ENCODE measurements at regions not wholly inside any gene's neighbourhood (a gene's known extent, or its start where the extent isn't known, plus 50 kb on each side); places are given as distances from the start of the nearest gene placed in this dataset.
"Not testable (repeated sequence)": the region's sequence is repeated elsewhere in the genome, so short reads cannot be mapped to it uniquely, and the experiment has no call there.

GRCh38 chr14:104397956-104398355 is 181.6 kb upstream of the C14orf180 start:
- H3K9me3 ChIP-seq (replicated peaks; ENCODE audit: low read length): peaks cover 3% of the 10 kb centered on the region
- no peak overlapping the region for H3K4me3 ChIP-seq (ENCODE audit: low read length)
- no peak overlapping the region for H3K9ac ChIP-seq (ENCODE audit: low read depth, low read length)
- H3K4me1 ChIP-seq (ENCODE audit: control insufficient read depth, insufficient read depth, low read length): no peaks in the 10 kb centered on the region
- no peak overlapping the region for H3K4me2 ChIP-seq (ENCODE audit: low read length)
- H3K36me3 ChIP-seq (ENCODE audit: insufficient read depth, low read length): no peaks in the 10 kb centered on the region
- no peaks in the 10 kb centered on the region for H3K27me3 ChIP-seq (ENCODE audit: control insufficient read depth, insufficient read depth, low read length)

- H3K36me3 ChIP-seq (ENCODE audit: insufficient read depth, low read length): no peaks in the 10 kb centered on the region
- H3K4me1 ChIP-seq (ENCODE audit: control insufficient read depth, insufficient read depth, low read length): no peaks in the 10 kb centered on the region
- no peak overlapping the region for H3K9ac ChIP-seq (ENCODE audit: low read depth, low read length)
- H3K4me2 ChIP-seq (ENCODE audit: low read length): no peak overlapping the region
- H3K4me3 ChIP-seq (ENCODE audit: low read length): no peak overlapping the region
- no peaks in the 10 kb centered on the region for H3K27me3 ChIP-seq (ENCODE audit: control insufficient read depth, insufficient read depth, low read length)
- peaks cover 3% of the 10 kb centered on the region for H3K9me3 ChIP-seq (replicated peaks; ENCODE audit: low read length)
These were observed 180.9 kb upstream of the C14orf180 start for GRCh38 chr14:104398656-104399055.

DNA sequence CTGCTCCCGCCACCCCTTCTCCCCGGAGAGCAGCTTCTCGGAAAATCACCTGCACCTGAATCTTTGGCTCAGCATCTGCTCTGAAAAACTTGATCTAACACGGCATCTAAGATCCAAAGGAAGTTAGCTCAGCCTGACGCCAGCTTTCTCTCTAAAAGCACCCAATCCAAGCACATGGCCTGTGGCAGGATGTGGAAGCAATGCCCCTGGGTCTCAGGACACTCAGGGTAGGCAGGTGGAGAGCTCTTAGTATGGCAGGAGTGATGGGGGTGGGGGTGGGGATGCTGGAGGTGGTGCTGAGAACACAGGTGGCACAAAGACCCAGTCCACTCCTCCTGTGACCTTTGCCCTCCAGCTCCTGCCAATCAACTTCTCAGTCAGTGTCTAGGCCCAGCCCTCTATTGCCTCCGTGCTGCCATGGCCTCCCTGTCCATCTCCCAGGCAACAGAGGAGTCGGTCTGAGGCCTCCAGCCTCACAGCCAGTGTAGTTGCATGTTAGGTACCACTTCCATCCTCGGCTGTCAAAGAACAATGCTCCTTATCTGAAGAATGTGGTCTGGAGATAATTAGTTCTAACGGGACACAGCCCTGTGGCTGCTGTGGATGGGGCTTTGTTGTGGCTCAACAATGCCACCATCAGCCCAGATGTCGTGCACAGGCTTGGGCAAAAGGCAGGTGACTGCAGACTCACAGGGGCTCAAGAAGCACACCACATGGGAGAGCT is 180.0 kb upstream of the C14orf180 start:
- Histone ChIP-seq H3K36me3 (ENCODE audit: insufficient read depth, low read length) (no peaks in the 10 kb centered on the region), H3K4me2 (ENCODE audit: low read length) (no peak overlapping the region), H3K27me3 (ENCODE audit: control insufficient read depth, insufficient read depth, low read length) (no peaks in the 10 kb centered on the region), H3K4me1 (ENCODE audit: control insufficient read depth, insufficient read depth, low read length) (no peaks in the 10 kb centered on the region), H3K4me3 (ENCODE audit: low read length) (no peak overlapping the region), H3K9me3 (replicated peaks; ENCODE audit: low read length) (peaks cover 3% of the 10 kb centered on the region), H3K9ac (ENCODE audit: low read depth, low read length) (no peak overlapping the region)

DNA sequence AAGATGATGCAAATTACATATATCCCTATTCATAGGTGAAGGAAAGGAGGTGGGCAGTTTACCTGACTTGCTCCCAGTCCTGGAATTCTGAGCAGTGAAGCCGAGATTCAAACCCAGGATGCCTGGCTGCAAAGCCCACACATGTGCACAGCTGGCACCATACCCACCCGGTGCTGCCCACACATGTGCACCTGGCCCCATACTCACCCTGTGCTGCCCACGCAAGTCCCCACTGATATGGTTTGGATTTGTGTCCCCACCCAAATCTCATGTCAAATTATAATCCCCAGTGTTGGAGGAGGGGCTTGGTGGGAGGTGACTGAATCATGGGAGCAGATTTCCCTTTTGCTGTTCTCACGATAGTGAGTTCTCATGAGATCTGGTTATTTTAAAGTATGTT is 179.2 kb upstream of the C14orf180 start:
- Histone ChIP-seq H3K27me3 (ENCODE audit: control insufficient read depth, insufficient read depth, low read length) (no peaks in the 10 kb centered on the region), H3K4me1 (ENCODE audit: control insufficient read depth, insufficient read depth, low read length) (no peaks in the 10 kb centered on the region), H3K36me3 (ENCODE audit: insufficient read depth, low read length) (no peaks in the 10 kb centered on the region), H3K4me2 (ENCODE audit: low read length) (no peak overlapping the region), H3K9me3 (replicated peaks; ENCODE audit: low read length) (peaks cover 3% of the 10 kb centered on the region), H3K4me3 (ENCODE audit: low read length) (no peak overlapping the region), H3K9ac (ENCODE audit: low read depth, low read length) (no peak overlapping the region)

DNA sequence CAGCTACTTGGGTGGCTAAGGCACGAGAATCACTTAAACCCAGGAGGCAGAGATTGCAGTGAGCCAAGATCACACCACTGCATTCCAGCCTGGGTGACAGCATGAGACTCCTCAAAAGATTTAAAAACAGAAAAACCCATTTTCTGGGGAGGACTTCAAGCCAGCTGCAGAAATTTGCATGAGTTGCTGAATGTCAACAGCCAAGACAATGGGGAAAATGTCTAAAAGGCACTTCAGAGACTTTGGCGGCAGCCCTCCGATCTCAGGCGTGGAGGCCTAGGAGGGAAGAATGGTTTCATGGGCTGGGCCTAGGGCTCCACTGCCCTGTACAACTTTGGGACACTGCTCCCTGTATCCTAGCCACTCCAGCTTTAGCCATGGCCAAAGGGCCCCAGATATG is 177.8 kb upstream of the C14orf180 start:
- H3K9ac ChIP-seq (ENCODE audit: low read depth, low read length): no peak overlapping the region
- H3K27me3 ChIP-seq (ENCODE audit: control insufficient read depth, insufficient read depth, low read length): no peaks in the 10 kb centered on the region
- no peaks in the 10 kb centered on the region for H3K36me3 ChIP-seq (ENCODE audit: insufficient read depth, low read length)
- no peak overlapping the region for H3K4me2 ChIP-seq (ENCODE audit: low read length)
- no peak overlapping the region for H3K4me3 ChIP-seq (ENCODE audit: low read length)
- H3K4me1 ChIP-seq (ENCODE audit: control insufficient read depth, insufficient read depth, low read length): no peaks in the 10 kb centered on the region
- no peaks in the 10 kb centered on the region for H3K9me3 ChIP-seq (replicated peaks; ENCODE audit: low read length)

DNA sequence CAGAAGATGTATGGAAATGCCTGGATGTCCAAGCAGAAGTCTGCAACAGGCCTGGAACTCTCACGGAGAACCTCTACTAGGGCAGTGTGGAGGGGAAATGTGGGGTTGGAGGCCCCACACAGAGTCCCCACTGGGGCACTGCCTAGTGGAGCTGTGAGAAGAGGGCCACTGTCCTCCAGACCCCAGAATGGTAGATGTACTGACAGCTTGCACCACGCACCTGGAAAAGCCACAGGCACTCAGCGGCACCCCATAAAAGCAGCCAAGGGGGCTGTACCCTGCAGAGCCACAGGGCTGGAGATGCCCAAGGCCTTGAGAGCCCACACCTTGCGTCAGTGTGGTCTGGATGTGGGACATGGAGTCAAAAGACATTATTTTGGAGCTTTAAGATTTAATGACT is 177.3 kb upstream of the C14orf180 start:
- H3K4me2 ChIP-seq (ENCODE audit: low read length); H3K4me3 ChIP-seq (ENCODE audit: low read length); H3K4me1 ChIP-seq (ENCODE audit: control insufficient read depth, insufficient read depth, low read length); H3K36me3 ChIP-seq (ENCODE audit: insufficient read depth, low read length); H3K9ac ChIP-seq (ENCODE audit: low read depth, low read length); H3K9me3 ChIP-seq (replicated peaks; ENCODE audit: low read length); H3K27me3 ChIP-seq (ENCODE audit: control insufficient read depth, insufficient read depth, low read length): not testable (repeated sequence)

- H3K9ac ChIP-seq (ENCODE audit: low read depth, low read length): no peak overlapping the region
- no peaks in the 10 kb centered on the region for H3K4me1 ChIP-seq (ENCODE audit: control insufficient read depth, insufficient read depth, low read length)
- no peaks in the 10 kb centered on the region for H3K27me3 ChIP-seq (ENCODE audit: control insufficient read depth, insufficient read depth, low read length)
- no peak overlapping the region for H3K4me2 ChIP-seq (ENCODE audit: low read length)
- no peaks in the 10 kb centered on the region for H3K36me3 ChIP-seq (ENCODE audit: insufficient read depth, low read length)
- no peaks in the 10 kb centered on the region for H3K9me3 ChIP-seq (replicated peaks; ENCODE audit: low read length)
- no peak overlapping the region for H3K4me3 ChIP-seq (ENCODE audit: low read length)
These were observed 175.9 kb upstream of the C14orf180 start for GRCh38 chr14:104403421-104404220.

DNA sequence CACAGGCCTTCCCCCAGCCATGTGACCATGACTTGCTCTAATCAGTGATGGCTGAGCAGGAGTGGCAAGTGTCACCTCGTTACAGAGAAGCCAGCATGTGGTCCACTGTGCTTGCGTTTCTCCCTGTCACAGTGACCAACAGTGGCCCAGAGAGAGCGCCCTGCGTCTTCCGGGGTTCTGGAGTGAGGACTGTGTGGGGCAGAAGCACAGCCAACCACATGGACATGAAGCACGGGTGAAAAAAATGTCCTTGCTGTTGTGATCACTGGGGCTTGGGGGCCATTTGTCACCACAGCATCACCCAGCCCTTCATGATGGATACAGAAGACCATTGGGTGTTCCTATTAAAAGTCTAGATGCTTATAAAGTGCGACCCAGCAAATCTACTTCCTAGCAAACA is 174.6 kb upstream of the C14orf180 start:
- Histone ChIP-seq H3K9ac (ENCODE audit: low read depth, low read length) (no peak overlapping the region), H3K27me3 (ENCODE audit: control insufficient read depth, insufficient read depth, low read length) (no peaks in the 10 kb centered on the region), H3K4me3 (ENCODE audit: low read length) (no peak overlapping the region), H3K4me1 (ENCODE audit: control insufficient read depth, insufficient read depth, low read length) (no peaks in the 10 kb centered on the region), H3K36me3 (ENCODE audit: insufficient read depth, low read length) (no peaks in the 10 kb centered on the region), H3K4me2 (ENCODE audit: low read length) (no peak overlapping the region), H3K9me3 (replicated peaks; ENCODE audit: low read length) (no peaks in the 10 kb centered on the region)

DNA sequence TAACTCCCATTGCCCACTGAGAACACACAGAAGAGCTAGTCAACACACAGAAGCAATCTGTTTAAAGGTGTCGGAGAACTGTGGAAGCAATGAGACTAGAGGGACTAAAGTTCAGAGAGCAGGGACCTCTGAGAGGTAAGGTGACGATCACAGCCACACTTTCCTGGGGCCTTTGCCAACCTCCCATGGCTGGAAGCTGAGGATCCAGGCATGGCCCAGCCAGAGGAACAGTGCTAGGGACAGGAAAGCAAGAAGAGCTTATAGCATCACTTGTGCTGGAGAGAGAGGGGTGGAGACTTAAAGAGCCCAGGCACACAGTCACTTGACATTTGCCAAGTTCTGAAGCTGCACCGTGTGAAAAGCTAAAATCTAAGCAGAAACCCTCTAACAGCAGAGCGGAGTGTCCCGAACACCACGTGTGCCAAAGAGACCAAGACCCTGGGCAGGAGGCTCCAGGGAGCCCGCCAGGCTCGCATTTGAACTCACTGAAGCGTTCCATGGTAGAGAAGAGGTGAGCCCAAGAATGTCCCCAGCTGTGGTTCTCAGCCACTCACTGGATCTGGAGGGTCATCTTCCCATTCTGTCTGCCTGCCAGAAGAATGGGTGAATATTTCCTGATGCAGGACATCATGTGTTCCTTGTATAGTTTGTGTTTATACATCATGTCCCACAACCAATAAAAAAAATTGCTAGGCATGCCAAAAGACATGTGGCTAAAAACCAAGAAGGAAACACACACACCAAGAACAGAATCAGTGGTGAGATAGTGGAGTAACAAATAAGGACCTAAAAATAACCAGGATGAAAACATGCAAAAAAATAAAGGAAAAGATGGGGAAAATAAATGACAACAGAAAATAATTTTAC is 174.0 kb upstream of the C14orf180 start:
- Histone ChIP-seq H3K27me3 (ENCODE audit: control insufficient read depth, insufficient read depth, low read length) (no peaks in the 10 kb centered on the region), H3K4me3 (ENCODE audit: low read length) (no peak overlapping the region), H3K36me3 (ENCODE audit: insufficient read depth, low read length) (no peaks in the 10 kb centered on the region), H3K4me1 (ENCODE audit: control insufficient read depth, insufficient read depth, low read length) (no peaks in the 10 kb centered on the region), H3K9ac (ENCODE audit: low read depth, low read length) (no peak overlapping the region), H3K4me2 (ENCODE audit: low read length) (no peak overlapping the region), H3K9me3 (replicated peaks; ENCODE audit: low read length) (no peaks in the 10 kb centered on the region)

DNA sequence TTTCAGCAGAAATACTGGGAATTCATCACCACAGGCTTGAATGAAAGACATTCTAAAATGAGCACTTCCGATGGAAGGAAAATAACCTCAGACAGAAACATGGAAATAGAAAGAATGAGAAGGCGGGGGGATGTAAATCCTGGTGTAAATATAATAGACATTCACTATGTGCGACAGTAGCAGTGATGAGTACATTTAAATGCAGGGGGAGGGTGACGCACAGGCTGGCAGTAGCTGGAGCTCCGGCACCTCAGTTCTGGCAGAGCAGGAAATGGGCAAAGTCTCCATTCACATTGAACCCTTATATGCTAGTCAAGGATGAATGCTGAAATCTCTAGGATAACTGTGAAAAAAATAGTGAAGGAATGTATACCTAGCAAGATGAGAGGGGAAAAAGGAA is 172.7 kb upstream of the C14orf180 start:
- Histone ChIP-seq H3K27me3 (ENCODE audit: control insufficient read depth, insufficient read depth, low read length) (no peaks in the 10 kb centered on the region), H3K36me3 (ENCODE audit: insufficient read depth, low read length) (no peaks in the 10 kb centered on the region), H3K9me3 (replicated peaks; ENCODE audit: low read length) (no peaks in the 10 kb centered on the region), H3K4me1 (ENCODE audit: control insufficient read depth, insufficient read depth, low read length) (no peaks in the 10 kb centered on the region), H3K4me2 (ENCODE audit: low read length) (no peak overlapping the region), H3K4me3 (ENCODE audit: low read length) (no peak overlapping the region), H3K9ac (ENCODE audit: low read depth, low read length) (no peak overlapping the region)

DNA sequence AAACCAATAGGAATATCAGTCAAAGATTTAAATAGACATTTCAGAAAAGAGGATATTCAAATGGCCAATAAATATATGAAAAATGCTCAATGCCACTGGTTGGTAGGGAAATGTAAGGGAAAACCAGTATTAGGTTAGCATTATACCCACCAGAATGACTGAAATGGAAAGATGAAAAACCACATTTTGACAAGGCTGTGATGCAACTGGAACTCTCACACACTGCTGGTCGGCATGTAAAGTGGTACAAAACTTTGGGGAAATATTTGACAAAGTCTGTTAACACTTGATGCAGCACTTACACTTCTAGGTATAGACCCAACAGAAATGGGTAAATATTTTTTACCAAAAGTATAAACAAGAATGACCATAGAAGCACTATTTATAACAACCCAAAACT is 163.2 kb upstream of the C14orf180 start:
- Histone ChIP-seq H3K9me3 (replicated peaks; ENCODE audit: low read length) (no peaks in the 10 kb centered on the region), H3K27me3 (ENCODE audit: control insufficient read depth, insufficient read depth, low read length) (peaks cover under 1% of the 10 kb centered on the region), H3K4me3 (ENCODE audit: low read length) (no peak overlapping the region), H3K4me1 (ENCODE audit: control insufficient read depth, insufficient read depth, low read length) (no peaks in the 10 kb centered on the region), H3K9ac (ENCODE audit: low read depth, low read length) (no peak overlapping the region), H3K36me3 (ENCODE audit: insufficient read depth, low read length) (no peaks in the 10 kb centered on the region), H3K4me2 (ENCODE audit: low read length) (no peak overlapping the region)
